ENCODE measurements at regions not wholly inside any gene's neighbourhood (a gene's known extent, or its start where the extent isn't known, plus 50 kb on each side); places are given as distances from the start of the nearest gene placed in this dataset.
A peak's percentile ranks its signal among the peaks of the same experiment; 100 is the strongest.
"Not testable (repeated sequence)": the region's sequence is repeated elsewhere in the genome, so short reads cannot be mapped to it uniquely, and the experiment has no call there.

- no peak for DNase-seq
Observed at GRCh38 chrX:7514871-7515599, 327.9 kb upstream of the VCX start.

GRCh38 chrX:7512845-7513244, 330.1 kb upstream of the VCX start:
- DNase-seq, result no peak

- DNase-seq, result no peak
Observed at GRCh38 chrX:7503251-7503650, 339.7 kb upstream of the VCX start.

- no peak for DNase-seq
Observed at GRCh38 chrX:7500386-7500785, 342.6 kb upstream of the VCX start.

GRCh38 chrX:7486505-7486904, 338.6 kb upstream of the PUDP start:
- DNase-seq, result no peak

- DNase-seq, result no peak
Observed at GRCh38 chrX:7485061-7485460, 337.1 kb upstream of the PUDP start.

GRCh38 chrX:7480721-7481120, 332.8 kb upstream of the PUDP start:
- DNase-seq, result no peak

- no peak for DNase-seq
Observed at GRCh38 chrX:7462110-7462509, 314.2 kb upstream of the PUDP start.

GRCh38 chrX:7461051-7461450, 313.1 kb upstream of the PUDP start:
- not testable (repeated sequence) for DNase-seq

- peak; percentile 2 for DNase-seq
Observed at GRCh38 chrX:7447801-7448499, 300.0 kb upstream of the PUDP start.

- no peak for DNase-seq
Observed at GRCh38 chrX:7446815-7447214, 298.9 kb upstream of the PUDP start.

GRCh38 chrX:7444967-7445366, 297.0 kb upstream of the PUDP start:
- peak; percentile 53 for DNase-seq

- no peak for DNase-seq
Observed at GRCh38 chrX:7441586-7441985, 293.6 kb upstream of the PUDP start.

GRCh38 chrX:7435822-7436221, 287.9 kb upstream of the PUDP start:
- DNase-seq, result no peak

- no peak for DNase-seq
Observed at GRCh38 chrX:7432901-7433300, 284.9 kb upstream of the PUDP start.

GRCh38 chrX:7420717-7421116, 272.8 kb upstream of the PUDP start:
- no peak for DNase-seq

GRCh38 chrX:7414753-7415152, 266.8 kb upstream of the PUDP start:
- DNase-seq, result no peak

- DNase-seq, result no peak
Observed at GRCh38 chrX:7412840-7413239, 264.9 kb upstream of the PUDP start.

- DNase-seq, result no peak
Observed at GRCh38 chrX:7409866-7410265, 261.9 kb upstream of the PUDP start.

- no peak for DNase-seq
Observed at GRCh38 chrX:7399373-7399772, 251.4 kb upstream of the PUDP start.

GRCh38 chrX:7390441-7390840, 242.5 kb upstream of the PUDP start:
- no peak for DNase-seq

GRCh38 chrX:7389576-7389975, 241.6 kb upstream of the PUDP start:
- no peak for DNase-seq

GRCh38 chrX:7385131-7385530, 237.2 kb upstream of the PUDP start:
- DNase-seq, result no peak

GRCh38 chrX:7378406-7378805, 230.5 kb upstream of the PUDP start:
- no peak for DNase-seq
